H1 (cell line): ENCODE measurements at regions not wholly inside any gene's neighbourhood (a gene's known extent, or its start where the extent isn't known, plus 50 kb on each side); places are given as distances from the start of the nearest gene placed in this dataset.

Experiments
- CEBPB ChIP-seq: IDR thresholded peaks from 2 replicates; pipeline ENCODE4 v1.6.1; 2012; ENCODE audit warnings: low read depth, low read length
- CHD1 ChIP-seq: IDR thresholded peaks from 2 replicates; pipeline ENCODE4 v1.6.1; 2012; ENCODE audit warnings: low read depth, low read length, improper control_type of control experiment
- EP300 ChIP-seq, 2 experiments: IDR thresholded peaks; 1 replicate in 1 of 2; 2 replicates in 1 of 2; pipeline ENCODE4 v1.6.1; 2011 to 2012; ENCODE audit warnings: low read depth in 2 of 2, low read length in 2 of 2, mild to moderate bottlenecking in 2 of 2, borderline replicate concordance in 1 of 2, inconsistent platforms in 1 of 2, moderate library complexity in 1 of 2
- GABPA ChIP-seq: IDR thresholded peaks from 2 replicates; pipeline ENCODE4 v1.6.1; 2011; ENCODE audit warnings: mild to moderate bottlenecking, low read length, moderate library complexity, borderline replicate concordance; ENCODE audit not compliant: insufficient read depth
- GTF2F1 ChIP-seq: IDR thresholded peaks from 2 replicates; pipeline ENCODE4 v1.6.1; 2012; ENCODE audit warnings: low read depth, low read length, improper control_type of control experiment, borderline replicate concordance
- JUN ChIP-seq: IDR thresholded peaks from 2 replicates; pipeline ENCODE4 v1.6.1; 2011; ENCODE audit warnings: low read depth, mild to moderate bottlenecking, improper control_type of control experiment, low read length
- JUND ChIP-seq: IDR thresholded peaks from 2 replicates; pipeline ENCODE4 v1.6.1; 2011; ENCODE audit warnings: mild to moderate bottlenecking, improper control_type of control experiment, low read length
- POLR2A ChIP-seq, 2 experiments: IDR thresholded peaks; 1 replicate in 1 of 2; 2 replicates in 1 of 2; pipeline ENCODE4 v1.6.1; 2011; ENCODE audit warnings: low read depth in 2 of 2, low read length in 2 of 2, mild to moderate bottlenecking in 2 of 2; ENCODE audit errors: control extremely low read depth in 1 of 2
- RAD21 ChIP-seq, 2 experiments: IDR thresholded peaks in 1 of 2; conservative IDR thresholded peaks in 1 of 2; 2 replicates each; pipeline ENCODE4 v1.6.1; 2011; ENCODE audit warnings: low read depth in 2 of 2, low read length in 2 of 2, improper control_type of control experiment in 1 of 2, inconsistent platforms in 1 of 2, mild to moderate bottlenecking in 1 of 2, moderate library complexity in 1 of 2
- TF ChIP-seq, protein P1 (sequence below), 3 experiments: IDR thresholded peaks; 1 replicate in 2 of 3; 2 replicates in 1 of 3; pipeline versions ENCODE4 v1.5.1 to v1.6.1; 2011; ENCODE audit warnings: low read length in 3 of 3, mild to moderate bottlenecking in 3 of 3, inconsistent platforms in 2 of 3, low read depth in 1 of 3, moderate library complexity in 1 of 3; ENCODE audit not compliant: insufficient read depth in 1 of 3; ENCODE audit errors: control extremely low read depth in 1 of 3

DNA sequence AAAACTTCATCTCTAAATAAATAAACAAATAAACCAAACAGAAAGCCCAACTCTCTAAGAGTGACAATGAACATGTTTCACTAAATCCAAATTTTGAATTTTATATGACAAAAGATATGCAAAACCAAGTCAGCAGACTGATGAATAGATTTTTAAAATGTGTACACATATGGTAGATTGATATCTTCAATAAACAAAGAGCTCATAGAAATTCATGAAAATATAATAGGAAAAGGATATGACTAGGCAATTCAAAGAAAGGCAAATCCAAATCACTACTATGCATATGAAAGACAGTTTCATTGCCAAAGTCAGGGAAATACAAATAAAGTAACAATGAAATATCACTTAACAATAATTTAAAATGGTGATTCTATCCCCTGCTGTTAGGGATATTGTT is 63.7 kb upstream of the NBEA start:
- TF ChIP-seq CHD1 (no peak), GTF2F1 (no peak), EP300 (IDR thresholded peaks at IDR 0.05; ENCODE audit: borderline replicate concordance in 1 of 2, low read depth in 2 of 2, low read length in 2 of 2) (no peak), JUN (no peak), POLR2A (IDR thresholded peaks at IDR 0.05; ENCODE audit: control extremely low read depth in 1 of 2, low read depth in 2 of 2, low read length in 2 of 2) (no peak), CEBPB (no peak), GABPA (no peak), JUND (no peak), RAD21 (IDR thresholded peaks at IDR 0.05 in 1 of 2, conservative IDR thresholded peaks at IDR 0.05 in 1 of 2; ENCODE audit: low read depth in 2 of 2, low read length in 2 of 2) (no peak)
- TF ChIP-seq, protein P1, sequence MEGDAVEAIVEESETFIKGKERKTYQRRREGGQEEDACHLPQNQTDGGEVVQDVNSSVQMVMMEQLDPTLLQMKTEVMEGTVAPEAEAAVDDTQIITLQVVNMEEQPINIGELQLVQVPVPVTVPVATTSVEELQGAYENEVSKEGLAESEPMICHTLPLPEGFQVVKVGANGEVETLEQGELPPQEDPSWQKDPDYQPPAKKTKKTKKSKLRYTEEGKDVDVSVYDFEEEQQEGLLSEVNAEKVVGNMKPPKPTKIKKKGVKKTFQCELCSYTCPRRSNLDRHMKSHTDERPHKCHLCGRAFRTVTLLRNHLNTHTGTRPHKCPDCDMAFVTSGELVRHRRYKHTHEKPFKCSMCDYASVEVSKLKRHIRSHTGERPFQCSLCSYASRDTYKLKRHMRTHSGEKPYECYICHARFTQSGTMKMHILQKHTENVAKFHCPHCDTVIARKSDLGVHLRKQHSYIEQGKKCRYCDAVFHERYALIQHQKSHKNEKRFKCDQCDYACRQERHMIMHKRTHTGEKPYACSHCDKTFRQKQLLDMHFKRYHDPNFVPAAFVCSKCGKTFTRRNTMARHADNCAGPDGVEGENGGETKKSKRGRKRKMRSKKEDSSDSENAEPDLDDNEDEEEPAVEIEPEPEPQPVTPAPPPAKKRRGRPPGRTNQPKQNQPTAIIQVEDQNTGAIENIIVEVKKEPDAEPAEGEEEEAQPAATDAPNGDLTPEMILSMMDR (IDR thresholded peaks at IDR 0.05; ENCODE audit: control extremely low read depth in 1 of 3, insufficient read depth in 1 of 3, low read depth in 1 of 3, low read length in 3 of 3) = no peak
